ENCODE measurements at regions not wholly inside any gene's neighbourhood (a gene's known extent, or its start where the extent isn't known, plus 50 kb on each side); places are given as distances from the start of the nearest gene placed in this dataset.

DNA sequence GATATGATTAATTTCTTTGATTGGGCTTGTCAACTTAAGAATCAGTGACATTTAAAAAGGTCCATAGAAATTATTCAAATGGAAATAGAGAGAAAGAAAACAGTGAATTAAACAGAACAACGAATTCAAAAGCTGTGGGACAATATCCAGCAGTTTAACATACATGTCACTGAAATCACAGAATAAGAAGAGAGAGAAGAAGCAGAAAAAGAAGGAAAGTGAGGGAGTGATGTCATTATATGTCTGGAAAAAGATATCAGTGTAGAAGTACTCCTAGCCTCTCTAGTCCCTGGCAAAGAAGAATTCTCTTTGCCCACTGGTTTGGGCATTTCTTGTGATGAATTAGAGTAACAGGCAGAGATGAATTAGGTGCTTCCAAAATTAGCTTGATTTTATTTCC lies 109.2 kb upstream of the ABCA1 start (continued):
- TF ChIP-seq, protein P1, sequence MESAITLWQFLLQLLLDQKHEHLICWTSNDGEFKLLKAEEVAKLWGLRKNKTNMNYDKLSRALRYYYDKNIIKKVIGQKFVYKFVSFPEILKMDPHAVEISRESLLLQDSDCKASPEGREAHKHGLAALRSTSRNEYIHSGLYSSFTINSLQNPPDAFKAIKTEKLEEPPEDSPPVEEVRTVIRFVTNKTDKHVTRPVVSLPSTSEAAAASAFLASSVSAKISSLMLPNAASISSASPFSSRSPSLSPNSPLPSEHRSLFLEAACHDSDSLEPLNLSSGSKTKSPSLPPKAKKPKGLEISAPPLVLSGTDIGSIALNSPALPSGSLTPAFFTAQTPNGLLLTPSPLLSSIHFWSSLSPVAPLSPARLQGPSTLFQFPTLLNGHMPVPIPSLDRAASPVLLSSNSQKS (CRISPR knock-in tag; IDR thresholded peaks at IDR 0.05), result no peak
- TF ChIP-seq U2AF2 (optimal IDR thresholded peaks at IDR 0.05; ENCODE audit: low read depth, low read length), result no peak
- no peak for TF ChIP-seq PHF20 (IDR thresholded peaks at IDR 0.05; ENCODE audit: partially characterized antibody)
- no peak for TF ChIP-seq ZFX (CRISPR knock-in tag; IDR thresholded peaks at IDR 0.05)
- TF ChIP-seq KAT2B (IDR thresholded peaks at IDR 0.05; ENCODE audit: low read depth, low read length), result no peak
- no peak for TF ChIP-seq GMEB1 (CRISPR knock-in tag; IDR thresholded peaks at IDR 0.05)
- no peak for TF ChIP-seq BRD9 (IDR thresholded peaks at IDR 0.05; ENCODE audit: low read depth, partially characterized antibody)
- no peak for TF ChIP-seq ETS1 (conservative IDR thresholded peaks at IDR 0.05; ENCODE audit: control insufficient read depth, low read depth, low read length)

GRCh38 chr9:105038051-105038450 lies 110.1 kb upstream of the ABCA1 start:
- DNase-seq (ENCODE audit: extremely low read depth in 1 of 4, low spot score in 3 of 4) (no peak), ATAC-seq (no peak), FAIRE-seq (no peak)
- TF ChIP-seq POLR2H (tag; IDR thresholded peaks at IDR 0.05; ENCODE audit: low read depth) (no peak), ZNF644 (tag; IDR thresholded peaks at IDR 0.05; ENCODE audit: low read depth) (no peak), CHD2 (IDR thresholded peaks at IDR 0.05; ENCODE audit: low read depth, low read length) (no peak), CCAR2 (IDR thresholded peaks at IDR 0.05; ENCODE audit: low read depth, low read length) (no peak), RAD21 (CRISPR knock-in tag; conservative IDR thresholded peaks at IDR 0.05 in 1 of 2, IDR thresholded peaks at IDR 0.05 in 1 of 2) (no peak)
- no peaks in the 10 kb centered on the region for H3K27me3 ChIP-seq (ENCODE audit: control insufficient read depth in 2 of 2, insufficient read depth in 2 of 2, low read length in 2 of 2)
- in situ Hi-C loops (cut with MboI), result no loop called here
- no peak overlapping the region for H3K27ac ChIP-seq (ENCODE audit: extremely low read depth, low read depth, low read length)
- no peaks in the 10 kb centered on the region for H3K4me1 ChIP-seq (replicated peaks in 1 of 2; ENCODE audit: control insufficient read depth in 2 of 2, insufficient read depth in 2 of 2, low read length in 2 of 2)
- intact Hi-C loops (cut with micrococcal nuclease), result no loop called here
- H2AFZ ChIP-seq (ENCODE audit: low read depth, low read length), result no peak overlapping the region
- H3K79me2 ChIP-seq (ENCODE audit: control insufficient read depth, insufficient read depth, low read length), result no peaks in the 10 kb centered on the region
- H3K4me2 ChIP-seq (ENCODE audit: insufficient read depth, low read length), result no peak overlapping the region
- WGBS (ENCODE audit: insufficient coverage, low coverage, missing lambda C conversion rate), result 0% methylated on average over 3 of the region's 3 CpGs
- CTCF ChIA-PET (ENCODE audit: low intra/inter-chr PET ratio), result no interaction called here
- no peaks in the 10 kb centered on the region for H3K36me3 ChIP-seq (ENCODE audit: control insufficient read depth, insufficient read depth, low read length)
- no peak overlapping the region for H3K4me3 ChIP-seq
- no peaks in the 10 kb centered on the region for H3K9me1 ChIP-seq (ENCODE audit: control insufficient read depth, insufficient read depth, low read length)
- POLR2A ChIA-PET, result no interaction called here
- no TSS peak for BruUV-seq (replicated peaks)
- no peaks in the 10 kb centered on the region for H3K9me3 ChIP-seq (replicated peaks; ENCODE audit: control insufficient read depth, insufficient read depth, low read depth, low read length)
- no peak overlapping the region for H3K9ac ChIP-seq (ENCODE audit: insufficient read depth in 1 of 2, low read depth in 2 of 2, low read length in 2 of 2)
- H4K20me1 ChIP-seq (replicated peaks; ENCODE audit: control insufficient read depth, insufficient read depth, low read length), result no peaks in the 10 kb centered on the region

Measured in K562 (cell line).